Stimulated activated CD4-positive, alpha-beta T cell treated with anti-CD3 and anti-CD28 coated beads, Interleukin-1b, Interleukin-23, amount 100 ng/mL, for 4 hours (primary cell): ENCODE measurements at regions not wholly inside any gene's neighbourhood (a gene's known extent, or its start where the extent isn't known, plus 50 kb on each side); places are given as distances from the start of the nearest gene placed in this dataset.
"Not testable (repeated sequence)": the region's sequence is repeated elsewhere in the genome, so short reads cannot be mapped to it uniquely, and the experiment has no call there.

Experiments
- DNase-seq, 2 donors: peaks; one replicate each; pipeline ENCODE4 v3.0.0-alpha.2; 2020; ENCODE audit warnings: low read depth in 2 of 2

DNA sequence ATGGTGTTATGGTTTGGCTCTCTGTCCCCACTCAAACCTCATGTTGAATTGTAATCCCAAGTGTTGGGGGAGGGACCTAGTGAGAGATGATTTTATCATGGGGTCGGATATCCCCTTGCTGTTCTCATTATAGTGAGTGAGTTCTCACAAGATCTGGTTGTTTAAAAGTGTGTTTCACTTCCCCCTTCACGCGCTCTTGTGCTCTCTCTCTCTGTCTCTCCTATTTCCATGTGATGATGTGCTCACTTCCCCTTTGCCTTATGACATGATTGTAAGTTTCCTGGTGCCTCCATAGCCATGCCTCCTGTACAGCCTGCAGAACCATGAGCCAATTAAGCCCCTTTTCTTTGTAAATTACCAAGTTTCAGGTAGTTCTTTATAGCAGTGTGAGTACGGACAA lies 765.1 kb downstream of the KCNA4 start:
- no peak for DNase-seq

DNA sequence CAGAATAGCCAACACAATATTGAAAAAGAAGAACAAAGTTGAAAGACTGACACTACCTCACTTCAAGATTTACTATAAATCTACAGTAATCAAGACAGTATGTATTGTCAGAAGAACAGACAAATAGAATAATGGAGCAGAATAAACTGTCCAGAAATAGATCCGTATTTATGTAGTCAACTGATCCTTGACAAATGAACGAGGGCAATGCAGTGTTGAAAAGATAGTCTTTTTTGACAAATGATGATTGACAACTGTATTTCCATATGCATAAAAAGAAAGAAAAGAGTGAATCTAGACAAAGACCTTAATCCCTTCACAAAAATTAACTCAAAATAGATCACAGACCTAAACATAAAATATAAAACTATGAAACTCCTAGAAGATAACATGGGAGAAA lies 767.1 kb downstream of the KCNA4 start:
- no peak for DNase-seq

DNA sequence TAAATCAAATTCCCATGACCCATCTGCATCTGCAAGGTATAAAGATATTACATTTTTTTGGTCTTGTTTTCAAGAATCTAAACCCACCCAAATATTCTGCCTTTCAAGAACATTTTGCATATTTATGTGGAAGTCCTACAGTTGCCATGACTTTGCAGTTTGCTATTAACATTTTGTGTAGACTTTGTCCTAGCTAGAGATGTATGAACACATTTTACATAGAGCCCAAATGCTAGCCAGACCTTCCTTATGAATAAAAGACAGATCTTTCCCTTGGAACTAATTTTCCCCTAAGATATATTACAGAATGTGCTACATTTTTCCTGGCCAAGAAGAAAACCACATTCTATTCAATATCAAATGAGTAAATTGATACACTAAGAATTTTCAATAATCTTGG lies 772.5 kb downstream of the KCNA4 start:
- no peak for DNase-seq

DNA sequence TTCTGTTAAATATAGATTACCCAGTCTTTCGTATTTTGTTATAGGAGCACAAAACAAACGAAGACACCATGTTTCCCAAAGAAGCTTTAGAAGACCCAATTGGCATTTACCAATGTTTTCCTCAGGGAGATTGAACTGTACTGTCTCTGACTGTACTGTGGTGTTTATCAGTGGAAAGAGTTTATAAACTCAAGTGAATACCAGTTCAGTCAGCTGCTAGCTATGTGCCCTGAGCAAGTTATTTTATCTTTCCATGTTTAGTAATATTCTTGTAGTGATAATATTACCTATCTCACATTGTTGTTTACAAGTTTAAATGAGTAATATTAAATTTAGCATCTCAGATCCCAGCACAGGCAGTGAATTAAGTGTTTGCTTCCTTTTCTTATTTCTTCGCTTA lies 773.2 kb downstream of the KCNA4 start:
- no peak for DNase-seq

DNA sequence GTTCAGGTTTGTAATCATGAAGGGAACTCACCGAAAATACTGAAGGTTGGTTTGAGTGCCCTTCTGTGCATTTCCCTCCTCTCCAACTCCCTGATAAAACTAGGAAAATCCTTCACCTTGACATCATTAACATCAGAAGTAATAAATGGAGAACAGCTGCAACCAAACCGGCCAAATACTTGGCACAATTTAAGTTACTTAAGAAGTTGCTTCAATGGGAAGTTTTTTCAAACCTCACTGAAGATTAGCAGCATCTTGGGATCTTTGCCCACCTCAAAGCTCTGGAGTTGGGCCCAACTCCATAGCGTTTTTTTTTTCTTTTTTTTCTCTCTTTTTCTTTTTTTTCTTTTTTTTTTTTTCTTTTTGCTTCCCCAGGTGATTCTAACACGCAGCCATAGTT lies 784.8 kb downstream of the KCNA4 start:
- DNase-seq = no peak

DNA sequence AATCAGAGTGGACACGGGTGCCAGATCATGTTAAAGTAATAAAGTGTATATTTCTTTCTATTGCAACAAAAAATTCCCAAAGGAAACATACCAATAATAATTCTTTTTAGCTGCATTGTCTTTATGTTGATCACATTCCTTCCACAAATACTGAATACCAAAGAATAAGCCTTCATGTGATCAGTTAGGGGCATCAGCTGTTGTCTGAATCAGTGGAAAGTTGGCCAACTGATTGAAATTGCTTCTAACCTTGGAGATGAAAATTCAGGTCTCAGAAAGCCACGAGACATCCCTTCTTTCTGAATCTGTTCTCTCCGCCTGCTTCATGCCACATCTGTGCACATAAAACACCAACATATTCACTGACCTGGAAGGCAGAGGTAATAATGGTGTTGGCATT lies 785.2 kb downstream of the KCNA4 start:
- DNase-seq = no peak

- no peak for DNase-seq
Measured at GRCh38 chr11:29227811-29228210, 789.0 kb downstream of the KCNA4 start.

- DNase-seq = no peak
Measured at GRCh38 chr11:29224739-29225384, 792.0 kb downstream of the KCNA4 start.

GRCh38 chr11:29219531-29219930 lies 797.3 kb downstream of the KCNA4 start:
- not testable (repeated sequence) for DNase-seq

DNA sequence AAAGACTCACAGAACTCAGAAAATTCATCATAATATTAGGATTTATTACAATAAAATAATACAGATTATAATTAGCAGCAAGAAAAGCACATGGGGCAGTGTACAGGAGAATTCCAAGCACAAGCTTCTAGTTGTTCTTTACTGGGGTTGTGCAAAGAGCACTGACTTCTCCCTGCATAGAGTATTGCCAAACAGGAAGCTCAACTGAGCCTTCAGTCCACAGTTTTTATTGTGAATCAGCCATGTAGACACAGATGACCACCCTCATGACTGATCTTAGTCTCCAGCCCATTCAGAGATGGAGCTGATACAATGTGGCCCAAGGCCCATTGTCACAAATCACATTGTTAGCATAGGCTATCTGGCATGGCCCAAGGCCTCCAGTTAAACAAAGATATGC lies 798.9 kb downstream of the KCNA4 start:
- DNase-seq = no peak

DNA sequence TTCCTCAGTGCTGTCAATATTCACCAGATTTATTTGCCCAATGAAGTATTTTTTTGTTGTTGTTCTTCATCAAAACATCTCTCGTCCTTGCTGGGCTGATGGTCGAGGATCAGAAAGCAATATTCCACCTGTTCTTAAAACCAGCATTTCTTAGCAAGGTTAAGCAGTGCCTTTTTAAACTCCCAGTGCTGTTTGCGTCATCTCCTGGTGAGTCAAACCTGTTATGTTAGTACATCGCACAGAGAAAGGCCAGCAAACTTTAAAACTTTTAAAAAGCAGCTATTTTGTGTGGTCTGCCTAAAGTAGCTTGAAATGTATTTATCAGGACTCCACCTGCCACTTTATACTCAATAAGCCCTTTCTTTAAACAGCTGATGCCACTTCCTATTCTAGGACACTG lies 802.0 kb downstream of the KCNA4 start:
- no peak for DNase-seq

GRCh38 chr11:29211202-29211601 lies 805.6 kb downstream of the KCNA4 start:
- no peak for DNase-seq

DNA sequence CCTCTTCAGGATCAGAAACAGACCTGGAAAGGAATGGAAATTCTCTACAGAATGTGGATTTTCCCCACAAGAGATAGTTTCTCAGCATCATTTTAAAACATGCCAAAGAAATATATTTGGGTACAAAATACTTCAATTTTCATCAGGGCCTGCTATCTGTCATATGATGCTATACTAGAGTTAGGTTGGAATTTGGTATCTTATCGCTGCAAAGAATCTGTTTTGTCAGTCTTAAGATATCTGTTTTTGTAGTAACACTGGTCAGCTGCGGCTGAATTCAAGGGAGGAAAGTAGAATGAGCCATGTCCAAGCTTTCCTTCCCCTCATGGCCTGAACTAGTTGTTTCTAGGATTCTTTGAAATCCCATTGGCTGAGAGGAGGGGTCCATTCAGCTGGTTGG lies 806.4 kb downstream of the KCNA4 start:
- no peak for DNase-seq

DNA sequence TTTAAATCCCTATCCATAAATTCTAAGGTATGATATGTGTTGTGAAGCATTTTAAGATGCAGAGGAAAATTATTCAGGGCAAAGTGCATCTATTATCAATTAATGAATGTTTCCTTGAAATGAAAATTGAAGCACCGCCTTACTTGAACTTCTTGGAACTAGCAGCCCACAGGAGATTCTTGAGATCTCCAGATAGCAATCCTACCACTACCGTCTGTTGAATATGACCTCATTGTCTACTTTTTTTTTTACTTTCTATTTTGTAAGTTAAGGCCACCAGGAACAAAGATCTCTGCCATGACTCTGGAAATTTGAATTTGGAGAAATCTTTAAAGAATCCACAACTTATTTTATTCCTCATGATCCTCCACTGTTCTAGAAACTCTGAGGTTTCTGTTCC lies 808.7 kb downstream of the KCNA4 start:
- no peak for DNase-seq

GRCh38 chr11:29200791-29201562 lies 815.9 kb downstream of the KCNA4 start:
- no peak for DNase-seq

- DNase-seq = no peak
Measured at GRCh38 chr11:29190313-29190712, 826.5 kb downstream of the KCNA4 start.

DNA sequence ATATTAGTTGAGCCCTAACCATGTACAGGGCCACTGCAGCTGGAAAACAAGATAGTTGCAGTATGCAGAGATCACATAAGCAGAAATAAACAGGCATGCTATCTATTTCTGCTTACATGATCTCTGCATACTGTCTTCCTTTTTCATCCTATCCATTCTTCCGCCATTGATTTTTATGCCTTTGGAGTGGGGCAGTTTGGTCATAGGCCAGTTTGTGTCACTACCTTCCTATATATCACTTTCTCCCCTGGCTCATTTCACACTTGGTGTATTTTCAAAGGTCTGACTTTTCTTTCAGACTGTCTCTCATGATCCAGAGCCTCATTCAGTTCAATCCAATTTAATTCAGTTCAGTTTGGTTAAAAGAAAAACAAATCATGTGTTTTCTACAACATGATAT lies 829.6 kb downstream of the KCNA4 start:
- DNase-seq = no peak

- no peak for DNase-seq
Measured at GRCh38 chr11:29184939-29185890, 831.6 kb downstream of the KCNA4 start.

DNA sequence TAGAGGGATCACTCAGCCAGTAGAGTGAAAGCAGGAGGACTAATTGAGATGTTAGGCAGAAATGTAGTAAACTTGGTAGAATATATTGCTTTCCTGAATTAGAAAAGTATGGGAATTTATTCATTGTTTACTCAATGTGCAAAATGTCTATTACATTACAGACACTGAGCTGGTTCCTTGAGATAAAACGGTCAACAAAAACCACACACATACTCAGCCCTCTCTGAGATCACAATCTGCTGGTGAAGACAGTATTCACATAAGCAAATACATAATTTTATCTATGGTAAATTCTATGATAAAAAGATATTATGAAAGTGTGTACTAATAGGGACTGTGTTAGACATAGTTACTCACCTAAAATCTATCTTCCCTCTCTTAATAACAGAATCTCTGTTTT lies 833.5 kb downstream of the KCNA4 start:
- DNase-seq = no peak

DNA sequence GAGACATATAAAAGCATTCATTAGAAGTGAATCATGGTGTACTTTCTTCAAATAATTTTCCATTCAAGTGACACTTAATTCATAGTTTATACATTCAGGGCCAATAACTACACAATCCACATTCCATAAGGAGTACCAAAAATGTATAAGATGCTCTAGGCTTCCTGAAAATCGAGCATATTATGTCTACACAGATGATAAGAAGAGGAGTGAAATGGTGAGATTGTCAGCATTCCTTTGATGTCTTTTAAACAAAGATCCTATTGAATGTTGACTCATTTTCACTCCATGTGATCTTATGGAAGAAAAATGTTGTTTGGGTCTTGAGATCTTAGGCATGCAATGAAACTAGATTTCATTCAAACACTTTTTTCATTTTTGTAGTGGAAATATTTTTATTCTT lies 843.2 kb downstream of the KCNA4 start:
- DNase-seq = no peak

- no peak for DNase-seq
Measured at GRCh38 chr11:29171360-29171950, 845.4 kb downstream of the KCNA4 start.

DNA sequence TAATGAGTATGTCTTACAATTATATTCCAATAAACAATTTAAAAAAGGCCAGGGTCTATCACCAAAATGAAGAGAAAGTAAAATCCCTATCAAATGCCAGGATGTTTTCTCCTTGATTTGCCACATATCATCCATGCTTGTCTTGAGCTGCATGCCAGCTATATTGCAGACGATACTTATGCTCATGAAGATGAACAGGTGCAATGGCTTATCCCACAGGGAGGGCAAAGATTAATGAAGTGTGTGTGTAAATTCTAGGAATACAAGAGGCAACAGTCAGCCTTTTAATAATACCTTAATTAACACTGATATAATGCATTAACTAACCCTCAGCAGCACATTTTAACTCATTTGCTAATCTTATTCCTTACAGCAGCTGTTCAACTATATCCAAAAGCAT lies 850.5 kb downstream of the KCNA4 start:
- no peak for DNase-seq
